Ascending aorta (tissue), 2 donors: ENCODE measurements at regions not wholly inside any gene's neighbourhood (a gene's known extent, or its start where the extent isn't known, plus 50 kb on each side); places are given as distances from the start of the nearest gene placed in this dataset.

Experiments
- DNase-seq, 2 donors: peaks; one replicate each; pipeline ENCODE4 v3.0.0-alpha.2; 2019; ENCODE audit warnings: low spot score in 2 of 2
- H3K27ac ChIP-seq, 2 donors: fragments of 200-600 bp; sonication (generic); one replicate each; pipeline ENCODE4 v1.5.1; 2016 to 2017; ENCODE audit warnings: mild to moderate bottlenecking in 1 of 2
- H3K27me3 ChIP-seq: fragments of 200-600 bp; sonication (generic); one replicate; pipeline ENCODE4 v1.5.1; 2017
- H3K36me3 ChIP-seq, 2 donors: fragments of 200-600 bp; sonication (generic); one replicate each; pipeline ENCODE4 v1.5.1; 2016
- H3K4me1 ChIP-seq, 2 donors: fragments of 200-600 bp; sonication (generic); one replicate each; pipeline ENCODE4 v1.5.1; 2016 to 2017; ENCODE audit warnings: mild to moderate bottlenecking in 1 of 2
- H3K4me3 ChIP-seq, 2 donors: fragments of 200-600 bp; sonication (generic); one replicate each; pipeline ENCODE4 v1.5.1; 2016 to 2017; ENCODE audit warnings: mild to moderate bottlenecking in 1 of 2
- H3K9me3 ChIP-seq, 2 donors: fragments of 200-600 bp; sonication (generic); one replicate each; pipeline ENCODE4 v1.5.1; 2016
- CTCF ChIP-seq, 3 experiments: fragments of 200-600 bp in 2 of 3; fragments of 450-650 bp in 1 of 3; sonication (generic) in 2 of 3; IDR thresholded peaks; one replicate each; pipeline ENCODE4 v1.5.1; 2016 to 2019; ENCODE audit warnings: antibody characterized with exemption in 3 of 3, mild to moderate bottlenecking in 1 of 3, moderate library complexity in 1 of 3
- intact Hi-C: fragments of 100-400 bp; cut with DNase I; formaldehyde crosslinking; loops from one replicate; pipeline ENCODE4 v1.15.1; 2023

GRCh38 chr12:19778172-19778571 lies 338.9 kb downstream of the AEBP2 start:
- Histone ChIP-seq H3K27ac (peak overlapping the region; percentile 69 to 76), H3K4me3 (peak overlapping the region; percentile 22 to 39), H3K36me3 (no peaks in the 10 kb centered on the region), H3K27me3 (no peaks in the 10 kb centered on the region), H3K9me3 (no peaks in the 10 kb centered on the region), H3K4me1 (peaks cover 12 to 25% of the 10 kb centered on the region in 2 donors)
- no peak for TF ChIP-seq CTCF (IDR thresholded peaks at IDR 0.05)
- intact Hi-C loops, result loop anchor here (5.0 to 10.0 kb wide), 4 partner anchors 74 to 347 kb away; no protein-coding TSS in a partner anchor
- no peak for DNase-seq

GRCh38 chr12:19778797-19779196 lies 339.5 kb downstream of the AEBP2 start:
- Histone ChIP-seq H3K27me3 (no peaks in the 10 kb centered on the region), H3K4me1 (peaks cover 12 to 25% of the 10 kb centered on the region in 2 donors), H3K36me3 (no peaks in the 10 kb centered on the region), H3K4me3 (peak overlapping the region; percentile 10 to 22), H3K9me3 (no peaks in the 10 kb centered on the region), H3K27ac (peak overlapping the region; percentile 69 to 76)
- intact Hi-C loops, result loop anchor here (5.0 to 10.0 kb wide), 4 partner anchors 74 to 346 kb away; no protein-coding TSS in a partner anchor
- DNase-seq, result no peak
- TF ChIP-seq CTCF (IDR thresholded peaks at IDR 0.05), result no peak

- DNase-seq, result peak in 1 of 2 donors; percentile 79
- Histone ChIP-seq H3K9me3 (no peaks in the 10 kb centered on the region), H3K27me3 (no peaks in the 10 kb centered on the region), H3K4me1 (peaks cover 12 to 25% of the 10 kb centered on the region in 2 donors), H3K4me3 (peak overlapping the region; percentile 10), H3K27ac (peak overlapping the region; percentile 69 to 76), H3K36me3 (no peaks in the 10 kb centered on the region)
- intact Hi-C loops, result loop anchor here (5.0 to 10.0 kb wide), 4 partner anchors 73 to 345 kb away; no protein-coding TSS in a partner anchor
- TF ChIP-seq CTCF (IDR thresholded peaks at IDR 0.05), result peak in 1 of 3 experiments; percentile 18
These were observed 340.2 kb downstream of the AEBP2 start for GRCh38 chr12:19779395-19780056.

GRCh38 chr12:19780460-19780859 lies 341.2 kb downstream of the AEBP2 start:
- Histone ChIP-seq H3K27ac (peak overlapping the region; percentile 69 to 76), H3K27me3 (no peaks in the 10 kb centered on the region), H3K4me1 (peaks cover 12 to 25% of the 10 kb centered on the region in 2 donors), H3K4me3 (no peak overlapping the region), H3K36me3 (no peaks in the 10 kb centered on the region), H3K9me3 (no peaks in the 10 kb centered on the region)
- DNase-seq, result no peak
- no peak for TF ChIP-seq CTCF (IDR thresholded peaks at IDR 0.05)
- intact Hi-C loops, result no loop called here

- Histone ChIP-seq H3K27me3 (no peaks in the 10 kb centered on the region), H3K36me3 (no peaks in the 10 kb centered on the region), H3K4me3 (no peak overlapping the region), H3K27ac (peak overlapping the region in 1 of 2 donors; percentile 3), H3K9me3 (peaks cover 0 to 7% of the 10 kb centered on the region in 2 donors), H3K4me1 (peaks cover 9 to 22% of the 10 kb centered on the region in 2 donors)
- no peak for DNase-seq
- intact Hi-C loops, result no loop called here
- TF ChIP-seq CTCF (IDR thresholded peaks at IDR 0.05), result no peak
These were observed 344.5 kb downstream of the AEBP2 start for GRCh38 chr12:19783547-19784444.
